ENCODE measurements at regions not wholly inside any gene's neighbourhood (a gene's known extent, or its start where the extent isn't known, plus 50 kb on each side); places are given as distances from the start of the nearest gene placed in this dataset.
"Not testable (repeated sequence)": the region's sequence is repeated elsewhere in the genome, so short reads cannot be mapped to it uniquely, and the experiment has no call there.

GRCh38 chr4:189206953-189207352 is 733.7 kb upstream of the FRG1 start:
- Histone ChIP-seq H3K36me3 (ENCODE audit: control insufficient read depth, insufficient read depth, low read length) (no peaks in the 10 kb centered on the region), H3K4me1 (ENCODE audit: control insufficient read depth, insufficient read depth, low read length, poor library complexity, severe bottlenecking) (no peaks in the 10 kb centered on the region), H3K4me3 (ENCODE audit: extremely low read depth, insufficient read depth, low read length, poor library complexity, severe bottlenecking) (no peak overlapping the region), H3K27ac (ENCODE audit: low read depth, low read length, severe bottlenecking) (no peak overlapping the region), H3K9me3 (ENCODE audit: control insufficient read depth, low read length) (no peaks in the 10 kb centered on the region)
- WGBS, 2 experiments (ENCODE audit: insufficient coverage in 2 of 2) = 96% methylated on average over 8 to 9 of the region's 10 CpGs

GRCh38 chr4:189207872-189208271 is 732.8 kb upstream of the FRG1 start:
- 84 to 89% methylated on average over 5 of the region's 5 CpGs for WGBS, 2 experiments (ENCODE audit: insufficient coverage in 2 of 2)

GRCh38 chr4:189215574-189215973 is 725.1 kb upstream of the FRG1 start:
- Histone ChIP-seq H3K4me3 (ENCODE audit: extremely low read depth, insufficient read depth, low read length, poor library complexity, severe bottlenecking) (no peak overlapping the region), H3K36me3 (ENCODE audit: control insufficient read depth, insufficient read depth, low read length) (no peaks in the 10 kb centered on the region), H3K4me1 (ENCODE audit: control insufficient read depth, insufficient read depth, low read length, poor library complexity, severe bottlenecking) (no peaks in the 10 kb centered on the region), H3K27ac (ENCODE audit: low read depth, low read length, severe bottlenecking) (no peak overlapping the region), H3K9me3 (ENCODE audit: control insufficient read depth, low read length) (no peaks in the 10 kb centered on the region)
- 89% methylated on average over 1 of the region's 3 CpGs; no CpG with 5 or more reads in 1 of the 2 experiments for WGBS, 2 experiments (ENCODE audit: insufficient coverage in 2 of 2)

More at GRCh38 chr4:189207872-189208271, 732.8 kb upstream of the FRG1 start:
- Histone ChIP-seq H3K4me1 (ENCODE audit: control insufficient read depth, insufficient read depth, low read length, poor library complexity, severe bottlenecking) (no peaks in the 10 kb centered on the region), H3K36me3 (ENCODE audit: control insufficient read depth, insufficient read depth, low read length) (no peaks in the 10 kb centered on the region), H3K4me3 (ENCODE audit: extremely low read depth, insufficient read depth, low read length, poor library complexity, severe bottlenecking) (no peak overlapping the region), H3K9me3 (ENCODE audit: control insufficient read depth, low read length) (no peaks in the 10 kb centered on the region), H3K27ac (ENCODE audit: low read depth, low read length, severe bottlenecking) (no peak overlapping the region)

GRCh38 chr4:189221691-189222090 is 719.0 kb upstream of the FRG1 start:
- Histone ChIP-seq H3K36me3 (ENCODE audit: control insufficient read depth, insufficient read depth, low read length) (no peaks in the 10 kb centered on the region), H3K9me3 (ENCODE audit: control insufficient read depth, low read length) (no peaks in the 10 kb centered on the region), H3K27ac (ENCODE audit: low read depth, low read length, severe bottlenecking) (no peak overlapping the region), H3K4me3 (ENCODE audit: extremely low read depth, insufficient read depth, low read length, poor library complexity, severe bottlenecking) (no peak overlapping the region), H3K4me1 (ENCODE audit: control insufficient read depth, insufficient read depth, low read length, poor library complexity, severe bottlenecking) (no peaks in the 10 kb centered on the region)
- 80 to 100% methylated on average over 2 of the region's 4 CpGs for WGBS, 2 experiments (ENCODE audit: insufficient coverage in 2 of 2)

- H3K36me3 ChIP-seq (ENCODE audit: control insufficient read depth, insufficient read depth, low read length) = no peaks in the 10 kb centered on the region
- no peaks in the 10 kb centered on the region for H3K9me3 ChIP-seq (ENCODE audit: control insufficient read depth, low read length)
- no peaks in the 10 kb centered on the region for H3K4me1 ChIP-seq (ENCODE audit: control insufficient read depth, insufficient read depth, low read length, poor library complexity, severe bottlenecking)
- WGBS, 2 experiments (ENCODE audit: insufficient coverage in 2 of 2) = no CpG with 5 or more reads among the region's 1 CpG
- no peak overlapping the region for H3K27ac ChIP-seq (ENCODE audit: low read depth, low read length, severe bottlenecking)
- no peak overlapping the region for H3K4me3 ChIP-seq (ENCODE audit: extremely low read depth, insufficient read depth, low read length, poor library complexity, severe bottlenecking)
These were observed 711.9 kb upstream of the FRG1 start for GRCh38 chr4:189228726-189229125.

GRCh38 chr4:189232274-189232673 is 708.4 kb upstream of the FRG1 start:
- no peak overlapping the region for H3K27ac ChIP-seq (ENCODE audit: low read depth, low read length, severe bottlenecking)
- no peaks in the 10 kb centered on the region for H3K9me3 ChIP-seq (ENCODE audit: control insufficient read depth, low read length)
- no peaks in the 10 kb centered on the region for H3K4me1 ChIP-seq (ENCODE audit: control insufficient read depth, insufficient read depth, low read length, poor library complexity, severe bottlenecking)
- no peaks in the 10 kb centered on the region for H3K36me3 ChIP-seq (ENCODE audit: control insufficient read depth, insufficient read depth, low read length)
- 90% methylated on average over 2 of the region's 2 CpGs; no CpG with 5 or more reads in 1 of the 2 experiments for WGBS, 2 experiments (ENCODE audit: insufficient coverage in 2 of 2)
- no peak overlapping the region for H3K4me3 ChIP-seq (ENCODE audit: extremely low read depth, insufficient read depth, low read length, poor library complexity, severe bottlenecking)

GRCh38 chr4:189233754-189234153 is 706.9 kb upstream of the FRG1 start:
- not testable (repeated sequence) for H3K9me3 ChIP-seq (ENCODE audit: control insufficient read depth, low read length); H3K27ac ChIP-seq (ENCODE audit: low read depth, low read length, severe bottlenecking); H3K4me1 ChIP-seq (ENCODE audit: control insufficient read depth, insufficient read depth, low read length, poor library complexity, severe bottlenecking); H3K4me3 ChIP-seq (ENCODE audit: extremely low read depth, insufficient read depth, low read length, poor library complexity, severe bottlenecking); H3K36me3 ChIP-seq (ENCODE audit: control insufficient read depth, insufficient read depth, low read length)
- no CpG with 5 or more reads among the region's 1 CpG for WGBS, 2 experiments (ENCODE audit: insufficient coverage in 2 of 2)

- not testable (repeated sequence) for H3K4me1 ChIP-seq (ENCODE audit: control insufficient read depth, insufficient read depth, low read length, poor library complexity, severe bottlenecking); H3K36me3 ChIP-seq (ENCODE audit: control insufficient read depth, insufficient read depth, low read length); H3K4me3 ChIP-seq (ENCODE audit: extremely low read depth, insufficient read depth, low read length, poor library complexity, severe bottlenecking); H3K9me3 ChIP-seq (ENCODE audit: control insufficient read depth, low read length); H3K27ac ChIP-seq (ENCODE audit: low read depth, low read length, severe bottlenecking)
These were observed 705.7 kb upstream of the FRG1 start for GRCh38 chr4:189234948-189235347.

GRCh38 chr4:189235599-189235998 is 705.1 kb upstream of the FRG1 start:
- WGBS, 2 experiments (ENCODE audit: insufficient coverage in 2 of 2) = 75 to 91% methylated on average over 2 to 6 of the region's 6 CpGs
- H3K36me3 ChIP-seq (ENCODE audit: control insufficient read depth, insufficient read depth, low read length) = no peaks in the 10 kb centered on the region
- no peaks in the 10 kb centered on the region for H3K9me3 ChIP-seq (ENCODE audit: control insufficient read depth, low read length)
- H3K27ac ChIP-seq (ENCODE audit: low read depth, low read length, severe bottlenecking) = no peak overlapping the region
- H3K4me1 ChIP-seq (ENCODE audit: control insufficient read depth, insufficient read depth, low read length, poor library complexity, severe bottlenecking) = no peaks in the 10 kb centered on the region
- no peak overlapping the region for H3K4me3 ChIP-seq (ENCODE audit: extremely low read depth, insufficient read depth, low read length, poor library complexity, severe bottlenecking)

- H3K4me1 ChIP-seq (ENCODE audit: control insufficient read depth, insufficient read depth, low read length, poor library complexity, severe bottlenecking); H3K36me3 ChIP-seq (ENCODE audit: control insufficient read depth, insufficient read depth, low read length); H3K4me3 ChIP-seq (ENCODE audit: extremely low read depth, insufficient read depth, low read length, poor library complexity, severe bottlenecking); H3K27ac ChIP-seq (ENCODE audit: low read depth, low read length, severe bottlenecking); H3K9me3 ChIP-seq (ENCODE audit: control insufficient read depth, low read length): not testable (repeated sequence)
- WGBS, 2 experiments (ENCODE audit: insufficient coverage in 2 of 2) = 96 to 97% methylated on average over 9 to 24 of the region's 28 CpGs
These were observed 704.4 kb upstream of the FRG1 start for GRCh38 chr4:189236321-189236720.

GRCh38 chr4:189237340-189237739 is 703.3 kb upstream of the FRG1 start:
- no peak overlapping the region for H3K27ac ChIP-seq (ENCODE audit: low read depth, low read length, severe bottlenecking)
- 94 to 100% methylated on average over 13 of the region's 13 CpGs for WGBS, 2 experiments (ENCODE audit: insufficient coverage in 2 of 2)
- no peaks in the 10 kb centered on the region for H3K36me3 ChIP-seq (ENCODE audit: control insufficient read depth, insufficient read depth, low read length)
- H3K4me1 ChIP-seq (ENCODE audit: control insufficient read depth, insufficient read depth, low read length, poor library complexity, severe bottlenecking) = no peaks in the 10 kb centered on the region
- H3K9me3 ChIP-seq (ENCODE audit: control insufficient read depth, low read length) = no peaks in the 10 kb centered on the region
- H3K4me3 ChIP-seq (ENCODE audit: extremely low read depth, insufficient read depth, low read length, poor library complexity, severe bottlenecking) = no peak overlapping the region

- Histone ChIP-seq H3K27ac (ENCODE audit: low read depth, low read length, severe bottlenecking) (no peak overlapping the region), H3K4me1 (ENCODE audit: control insufficient read depth, insufficient read depth, low read length, poor library complexity, severe bottlenecking) (no peaks in the 10 kb centered on the region), H3K36me3 (ENCODE audit: control insufficient read depth, insufficient read depth, low read length) (no peaks in the 10 kb centered on the region), H3K9me3 (ENCODE audit: control insufficient read depth, low read length) (peaks cover 5% of the 10 kb centered on the region), H3K4me3 (ENCODE audit: extremely low read depth, insufficient read depth, low read length, poor library complexity, severe bottlenecking) (no peak overlapping the region)
- no CpG with 5 or more reads among the region's 2 CpGs for WGBS, 2 experiments (ENCODE audit: insufficient coverage in 2 of 2)
These were observed 685.0 kb upstream of the FRG1 start for GRCh38 chr4:189255636-189256035.
